SK-N-SH (cell line): ENCODE measurements at regions not wholly inside any gene's neighbourhood (a gene's known extent, or its start where the extent isn't known, plus 50 kb on each side); places are given as distances from the start of the nearest gene placed in this dataset.

Experiments used
- CTCF ChIA-PET: fragments of 300-600, 350-600 bp; formaldehyde crosslinking; extraction: SDS; loops from one replicate; lab custom pipeline; 2021; lab: Yijun Ruan, JAX
- POLR2A ChIA-PET: fragments of 350-600 bp; sonication (Branson Sonifier 250); formaldehyde crosslinking; extraction: SDS; loops from one replicate; lab custom pipeline; 2020; ENCODE audit warnings: antibody characterized with exemption, inconsistent platforms; lab: Yijun Ruan, JAX
- DNase-seq: peaks from one replicate; pipeline ENCODE4 v3.0.0; 2012
- H2AFZ ChIP-seq: fragments of 200-600 bp; sonication (generic); 2 replicates; pipeline ENCODE4 v1.8.1; 2016; ENCODE audit warnings: antibody characterized with exemption, mild to moderate bottlenecking, low read depth
- H3F3A ChIP-seq: fragments of 200-600 bp; sonication (generic); replicated peaks from 2 replicates; pipeline ENCODE3; 2016; ENCODE audit warnings: antibody characterized with exemption, mild to moderate bottlenecking; ENCODE audit not compliant: insufficient read depth
- H3K27ac ChIP-seq, 2 experiments: fragments of 200-500 bp in 1 of 2; fragments of 200-600 bp in 1 of 2; sonication (Bioruptor generic) in 1 of 2; sonication (generic), shearing (Covaris generic) in 1 of 2; 2 replicates each; pipeline versions ENCODE4 v1.5.1 to v1.6.1; 2014 to 2016; ENCODE audit warnings: low read depth in 2 of 2, inconsistent platforms in 1 of 2, low read length in 1 of 2, mild to moderate bottlenecking in 1 of 2, mixed read lengths in 1 of 2
- H3K27me3 ChIP-seq: fragments of 200-600 bp; sonication (generic), shearing (Covaris generic); 2 replicates; pipeline ENCODE4 v1.6.1; 2016; ENCODE audit warnings: mixed run types; ENCODE audit not compliant: insufficient read depth
- H3K36me3 ChIP-seq, 2 experiments: fragments of 200-500 bp in 1 of 2; fragments of 200-600 bp in 1 of 2; sonication (Bioruptor generic) in 1 of 2; sonication (generic) in 1 of 2; replicated peaks in 1 of 2; 2 replicates each; pipeline versions ENCODE3 to v1.5.1; 2014 to 2016; ENCODE audit warnings: low read length in 1 of 2, mild to moderate bottlenecking in 1 of 2; ENCODE audit not compliant: insufficient read depth in 2 of 2, control insufficient read depth in 1 of 2
- H3K4me1 ChIP-seq, 2 experiments: fragments of 200-500 bp in 1 of 2; fragments of 200-600 bp in 1 of 2; sonication (Bioruptor generic) in 1 of 2; sonication (generic), shearing (Covaris generic) in 1 of 2; 2 replicates each; pipeline versions ENCODE4 v1.5.1 to v1.6.1; 2014 to 2016; ENCODE audit warnings: low read depth in 1 of 2, low read length in 1 of 2, mixed run types in 1 of 2; ENCODE audit not compliant: insufficient read depth in 2 of 2, control insufficient read depth in 1 of 2
- H3K4me2 ChIP-seq: fragments of 200-600 bp; sonication (generic), shearing (Covaris generic); 2 replicates; pipeline ENCODE4 v1.6.1; 2017; ENCODE audit warnings: mixed run types
- H3K4me3 ChIP-seq, 2 experiments: fragments of 200-500 bp in 1 of 2; fragments of 200-600 bp in 1 of 2; sonication (Bioruptor generic) in 1 of 2; sonication (generic), shearing (Covaris generic) in 1 of 2; 2 replicates each; pipeline versions ENCODE4 v1.5.1 to v1.8.1; 2014 to 2016; ENCODE audit warnings: low read depth in 2 of 2, inconsistent platforms in 1 of 2, low read length in 1 of 2, mild to moderate bottlenecking in 1 of 2, mixed read lengths in 1 of 2, moderate library complexity in 1 of 2
- H3K79me2 ChIP-seq: fragments of 200-600 bp; sonication (generic); 2 replicates; pipeline ENCODE4 v1.8.1; 2017; ENCODE audit warnings: mild to moderate bottlenecking; ENCODE audit not compliant: insufficient read depth
- H3K9ac ChIP-seq: fragments of 200-600 bp; sonication (generic); 2 replicates; pipeline ENCODE4 v1.6.1; 2017; ENCODE audit warnings: mixed run types
- H3K9me2 ChIP-seq: fragments of 200-600 bp; sonication (generic); 2 replicates; pipeline ENCODE4 v1.6.1; 2017; ENCODE audit warnings: mixed run types
- H3K9me3 ChIP-seq: fragments of 200-600 bp; sonication (generic); 2 replicates; pipeline ENCODE4 v1.6.1; 2017; ENCODE audit warnings: mixed run types, mild to moderate bottlenecking, moderate library complexity
- H4K20me1 ChIP-seq: fragments of 200-600 bp; sonication (generic); 2 replicates; pipeline ENCODE4 v1.6.1; 2017; ENCODE audit warnings: mild to moderate bottlenecking, mixed run types; ENCODE audit not compliant: insufficient read depth
- CHD2 ChIP-seq: fragments of 150-350 bp; IDR thresholded peaks from 2 replicates; pipeline ENCODE4 v1.6.1; 2018; ENCODE audit warnings: low read length; ENCODE audit not compliant: partially characterized antibody
- ELF1 ChIP-seq: IDR thresholded peaks from 2 replicates; pipeline ENCODE4 v1.4.0; 2012
- EP300 ChIP-seq, 2 experiments: IDR thresholded peaks; 2 replicates each; pipeline versions ENCODE4 v1.4.0 to v1.6.1; 2012; ENCODE audit warnings: borderline replicate concordance in 1 of 2, low read depth in 1 of 2, low read length in 1 of 2
- EZH2phosphoT487 ChIP-seq: fragments of 200-600 bp; sonication (generic); IDR thresholded peaks from 2 replicates; pipeline ENCODE4 v1.6.1; 2017; ENCODE audit warnings: low read depth, mixed run types, mild to moderate bottlenecking, antibody characterized with exemption, moderate library complexity, borderline replicate concordance
- FOSL2 ChIP-seq: IDR thresholded peaks from 2 replicates; pipeline ENCODE4 v1.4.0; 2012; ENCODE audit warnings: low read depth, mild to moderate bottlenecking, moderate library complexity, borderline replicate concordance
- FOXJ3 ChIP-seq: sonication (generic); formaldehyde crosslinking; IDR thresholded peaks from 2 replicates; pipeline ENCODE4 v1.5.1; 2020; ENCODE audit warnings: mild to moderate bottlenecking, missing genetic modification reagents
- FOXM1 ChIP-seq: IDR thresholded peaks from 2 replicates; pipeline ENCODE4 v1.4.0; 2012; ENCODE audit warnings: low read depth, mild to moderate bottlenecking
- GABPA ChIP-seq: IDR thresholded peaks from 2 replicates; pipeline ENCODE4 v1.4.0; 2012; ENCODE audit warnings: low read depth, mild to moderate bottlenecking
- MXI1 ChIP-seq: IDR thresholded peaks from 2 replicates; pipeline ENCODE4 v1.6.1; 2012; ENCODE audit warnings: mild to moderate bottlenecking, low read depth, low read length, improper control_type of control experiment
- NRF1 ChIP-seq: IDR thresholded peaks from 2 replicates; pipeline ENCODE4 v1.6.1; 2012; ENCODE audit warnings: low read depth, mild to moderate bottlenecking, low read length
- POLR2AphosphoS5 ChIP-seq: IDR thresholded peaks from 2 replicates; pipeline ENCODE4 v1.6.1; 2012; ENCODE audit warnings: low read depth, low read length
- RAD21 ChIP-seq: IDR thresholded peaks from 2 replicates; pipeline ENCODE4 v1.6.1; 2012; ENCODE audit warnings: mild to moderate bottlenecking, low read length
- RCOR1 ChIP-seq: fragments of 150-350 bp; IDR thresholded peaks from 2 replicates; pipeline ENCODE4 v1.6.1; 2017; ENCODE audit warnings: antibody characterized with exemption, low read length
- RXRA ChIP-seq: IDR thresholded peaks from 2 replicates; pipeline ENCODE4 v1.4.0; 2012; ENCODE audit warnings: low read depth, mild to moderate bottlenecking, borderline replicate concordance
- SIN3A ChIP-seq: IDR thresholded peaks from 2 replicates; pipeline ENCODE4 v1.6.1; 2012; ENCODE audit warnings: low read depth, mild to moderate bottlenecking, low read length, moderate library complexity, borderline replicate concordance
- TAF1 ChIP-seq: IDR thresholded peaks from 2 replicates; pipeline ENCODE4 v1.6.1; 2012; ENCODE audit warnings: low read depth, mild to moderate bottlenecking, low read length, moderate library complexity, borderline replicate concordance
- YY1 ChIP-seq: IDR thresholded peaks from 2 replicates; pipeline ENCODE4 v1.4.0; 2012; ENCODE audit warnings: low read depth, mild to moderate bottlenecking
- WGBS: methylation state at CpG from one replicate; pipeline ENCODE4 v1.1.6; 2017; ENCODE audit warnings: low lambda C conversion rate; 5-methylcytosine and 5-hydroxymethylcytosine counted together
- TF ChIP-seq, protein P1 (sequence below): IDR thresholded peaks from 2 replicates; pipeline ENCODE4 v1.4.0; 2012; ENCODE audit warnings: low read depth, borderline replicate concordance
- TF ChIP-seq, protein P2 (sequence below): fragments of 150-350 bp; IDR thresholded peaks from 2 replicates; pipeline ENCODE4 v1.6.1; 2016; ENCODE audit warnings: mild to moderate bottlenecking, low read depth, low read length
- TF ChIP-seq, protein P3 (sequence below): IDR thresholded peaks from 2 replicates; pipeline ENCODE4; 2012
- TF ChIP-seq, protein P4 (sequence below): IDR thresholded peaks from 2 replicates; pipeline ENCODE4 v1.4.0; 2012; ENCODE audit warnings: low read depth, borderline replicate concordance

DNA sequence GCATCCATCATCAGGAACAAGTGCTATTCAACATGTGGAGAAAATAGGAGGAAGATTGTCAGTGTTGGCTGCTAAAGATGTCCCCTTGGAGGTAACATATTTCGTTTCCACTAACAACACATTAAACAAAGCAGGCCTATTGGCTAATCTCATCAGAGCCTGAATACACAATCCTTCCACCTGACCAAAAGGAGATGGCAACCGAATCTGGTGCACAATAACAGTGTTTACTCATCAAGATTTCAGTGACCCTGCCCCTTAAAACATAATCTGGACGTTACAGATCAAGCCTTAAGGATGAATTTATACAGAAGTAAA, 582.5 kb downstream of the EFNB2 start (continued):
- TF ChIP-seq, protein P1, sequence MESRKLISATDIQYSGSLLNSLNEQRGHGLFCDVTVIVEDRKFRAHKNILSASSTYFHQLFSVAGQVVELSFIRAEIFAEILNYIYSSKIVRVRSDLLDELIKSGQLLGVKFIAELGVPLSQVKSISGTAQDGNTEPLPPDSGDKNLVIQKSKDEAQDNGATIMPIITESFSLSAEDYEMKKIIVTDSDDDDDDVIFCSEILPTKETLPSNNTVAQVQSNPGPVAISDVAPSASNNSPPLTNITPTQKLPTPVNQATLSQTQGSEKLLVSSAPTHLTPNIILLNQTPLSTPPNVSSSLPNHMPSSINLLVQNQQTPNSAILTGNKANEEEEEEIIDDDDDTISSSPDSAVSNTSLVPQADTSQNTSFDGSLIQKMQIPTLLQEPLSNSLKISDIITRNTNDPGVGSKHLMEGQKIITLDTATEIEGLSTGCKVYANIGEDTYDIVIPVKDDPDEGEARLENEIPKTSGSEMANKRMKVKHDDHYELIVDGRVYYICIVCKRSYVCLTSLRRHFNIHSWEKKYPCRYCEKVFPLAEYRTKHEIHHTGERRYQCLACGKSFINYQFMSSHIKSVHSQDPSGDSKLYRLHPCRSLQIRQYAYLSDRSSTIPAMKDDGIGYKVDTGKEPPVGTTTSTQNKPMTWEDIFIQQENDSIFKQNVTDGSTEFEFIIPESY = no peak
- TF ChIP-seq ELF1 = no peak
- no peak for TF ChIP-seq YY1
- TF ChIP-seq MXI1 = no peak
- TF ChIP-seq EP300 (IDR thresholded peaks at IDR 0.05; ENCODE audit: borderline replicate concordance in 1 of 2, low read depth in 1 of 2, low read length in 1 of 2) = no peak
- no peak for TF ChIP-seq RXRA

DNA sequence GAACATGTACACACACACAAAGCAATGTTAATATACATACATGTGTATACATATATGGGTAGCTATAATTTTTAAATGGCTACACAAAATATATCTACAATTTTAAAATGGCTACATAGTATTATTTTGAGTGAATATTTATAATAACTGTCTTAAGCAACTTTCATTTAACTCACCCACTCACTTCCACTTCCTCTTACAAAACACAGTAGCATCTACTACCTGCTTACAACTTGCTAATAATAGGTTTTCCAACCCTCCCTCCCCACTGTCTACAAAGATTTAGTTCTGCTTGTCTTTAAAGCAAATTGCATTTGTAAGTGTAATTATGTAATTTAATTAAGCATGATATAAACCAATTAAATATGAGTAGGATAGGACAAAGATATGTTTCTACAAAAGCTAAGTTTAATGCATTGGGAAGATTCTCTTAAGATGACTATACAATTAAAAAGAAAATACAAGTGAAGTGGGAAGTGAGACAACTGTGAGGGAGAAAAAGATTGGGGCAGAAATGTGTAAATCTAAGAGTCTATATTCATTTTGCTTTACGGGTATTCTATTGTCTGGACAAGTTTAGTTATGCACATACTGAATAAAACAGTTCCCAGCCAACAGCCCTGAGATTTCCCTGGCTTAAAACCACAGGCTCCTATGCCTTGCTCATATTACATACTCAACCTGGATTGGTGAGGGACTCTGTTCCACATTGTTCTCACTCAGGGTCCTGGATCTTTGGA, 583.1 kb downstream of the EFNB2 start:
- H3K36me3 ChIP-seq = no peaks in the 10 kb centered on the region
- POLR2A ChIA-PET = no interaction called here
- no peaks in the 10 kb centered on the region for H3K9me2 ChIP-seq
- H3K27ac ChIP-seq = no peak overlapping the region
- TF ChIP-seq FOXM1 (no peak), RAD21 (no peak), SIN3A (no peak), EZH2phosphoT487 (no peak), FOSL2 (no peak), RXRA (no peak), RCOR1 (no peak), GABPA (no peak), CHD2 (no peak), NRF1 (no peak), POLR2AphosphoS5 (no peak), ELF1 (no peak), TAF1 (no peak), YY1 (no peak), FOXJ3 (no peak)
- TF ChIP-seq, protein P1 = no peak
- TF ChIP-seq, protein P2, sequence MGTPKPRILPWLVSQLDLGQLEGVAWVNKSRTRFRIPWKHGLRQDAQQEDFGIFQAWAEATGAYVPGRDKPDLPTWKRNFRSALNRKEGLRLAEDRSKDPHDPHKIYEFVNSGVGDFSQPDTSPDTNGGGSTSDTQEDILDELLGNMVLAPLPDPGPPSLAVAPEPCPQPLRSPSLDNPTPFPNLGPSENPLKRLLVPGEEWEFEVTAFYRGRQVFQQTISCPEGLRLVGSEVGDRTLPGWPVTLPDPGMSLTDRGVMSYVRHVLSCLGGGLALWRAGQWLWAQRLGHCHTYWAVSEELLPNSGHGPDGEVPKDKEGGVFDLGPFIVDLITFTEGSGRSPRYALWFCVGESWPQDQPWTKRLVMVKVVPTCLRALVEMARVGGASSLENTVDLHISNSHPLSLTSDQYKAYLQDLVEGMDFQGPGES = no peak
- TF ChIP-seq, protein P3, sequence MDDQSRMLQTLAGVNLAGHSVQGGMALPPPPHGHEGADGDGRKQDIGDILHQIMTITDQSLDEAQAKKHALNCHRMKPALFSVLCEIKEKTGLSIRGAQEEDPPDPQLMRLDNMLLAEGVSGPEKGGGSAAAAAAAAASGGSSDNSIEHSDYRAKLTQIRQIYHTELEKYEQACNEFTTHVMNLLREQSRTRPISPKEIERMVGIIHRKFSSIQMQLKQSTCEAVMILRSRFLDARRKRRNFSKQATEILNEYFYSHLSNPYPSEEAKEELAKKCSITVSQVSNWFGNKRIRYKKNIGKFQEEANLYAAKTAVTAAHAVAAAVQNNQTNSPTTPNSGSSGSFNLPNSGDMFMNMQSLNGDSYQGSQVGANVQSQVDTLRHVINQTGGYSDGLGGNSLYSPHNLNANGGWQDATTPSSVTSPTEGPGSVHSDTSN = no peak
- TF ChIP-seq, protein P4, sequence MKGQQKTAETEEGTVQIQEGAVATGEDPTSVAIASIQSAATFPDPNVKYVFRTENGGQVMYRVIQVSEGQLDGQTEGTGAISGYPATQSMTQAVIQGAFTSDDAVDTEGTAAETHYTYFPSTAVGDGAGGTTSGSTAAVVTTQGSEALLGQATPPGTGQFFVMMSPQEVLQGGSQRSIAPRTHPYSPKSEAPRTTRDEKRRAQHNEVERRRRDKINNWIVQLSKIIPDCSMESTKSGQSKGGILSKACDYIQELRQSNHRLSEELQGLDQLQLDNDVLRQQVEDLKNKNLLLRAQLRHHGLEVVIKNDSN = no peak
- TF ChIP-seq, all 33 proteins: peak for 0
- Histone ChIP-seq H4K20me1 (no peaks in the 10 kb centered on the region), H3F3A (no peaks in the 10 kb centered on the region), H2AFZ (no peak overlapping the region), H3K4me1 (peaks cover 0 to 3% of the 10 kb centered on the region in 2 experiments; a peak in 1 of 4 replicates), H3K9ac (no peak overlapping the region), H3K4me2 (no peak overlapping the region), H3K79me2 (no peaks in the 10 kb centered on the region), H3K9me3 (no peaks in the 10 kb centered on the region), H3K27me3 (no peaks in the 10 kb centered on the region), H3K4me3 (no peak overlapping the region)
- no peak for DNase-seq
- CTCF ChIA-PET = no interaction called here
- WGBS = 55% methylated on average over 1 of the region's 1 CpG
